ENCODE measurements at regions not wholly inside any gene's neighbourhood (a gene's known extent, or its start where the extent isn't known, plus 50 kb on each side); places are given as distances from the start of the nearest gene placed in this dataset.

DNA sequence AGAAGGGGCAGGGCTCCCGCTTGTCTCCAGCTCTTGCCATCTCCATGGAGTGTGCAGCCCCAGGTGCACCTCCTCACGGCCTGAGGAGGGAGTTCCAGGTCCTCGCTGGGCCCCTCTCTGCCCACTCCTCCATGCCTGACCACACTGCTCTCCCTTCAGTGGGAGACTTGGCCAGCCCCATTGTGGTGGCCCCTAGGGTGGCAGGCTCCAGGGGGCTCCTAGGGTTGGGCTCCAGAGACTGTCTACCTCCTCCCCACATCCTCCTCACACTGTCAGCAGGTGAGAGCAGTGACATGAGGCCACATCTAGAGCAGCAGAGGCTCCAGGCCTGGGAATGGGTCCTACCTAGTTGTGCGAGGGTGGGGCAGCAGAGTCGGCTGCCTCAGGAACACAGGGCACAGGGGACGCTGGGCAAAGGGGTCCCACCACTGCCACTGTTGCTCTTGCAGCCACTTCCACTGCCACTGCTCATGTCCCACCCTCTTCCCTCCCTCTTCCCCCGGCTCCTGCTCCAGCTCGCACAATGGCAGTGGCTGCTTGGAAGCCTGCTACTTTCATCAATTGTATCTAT, 514.8 kb downstream of the MRPL39 start:
- TF ChIP-seq, protein P1, sequence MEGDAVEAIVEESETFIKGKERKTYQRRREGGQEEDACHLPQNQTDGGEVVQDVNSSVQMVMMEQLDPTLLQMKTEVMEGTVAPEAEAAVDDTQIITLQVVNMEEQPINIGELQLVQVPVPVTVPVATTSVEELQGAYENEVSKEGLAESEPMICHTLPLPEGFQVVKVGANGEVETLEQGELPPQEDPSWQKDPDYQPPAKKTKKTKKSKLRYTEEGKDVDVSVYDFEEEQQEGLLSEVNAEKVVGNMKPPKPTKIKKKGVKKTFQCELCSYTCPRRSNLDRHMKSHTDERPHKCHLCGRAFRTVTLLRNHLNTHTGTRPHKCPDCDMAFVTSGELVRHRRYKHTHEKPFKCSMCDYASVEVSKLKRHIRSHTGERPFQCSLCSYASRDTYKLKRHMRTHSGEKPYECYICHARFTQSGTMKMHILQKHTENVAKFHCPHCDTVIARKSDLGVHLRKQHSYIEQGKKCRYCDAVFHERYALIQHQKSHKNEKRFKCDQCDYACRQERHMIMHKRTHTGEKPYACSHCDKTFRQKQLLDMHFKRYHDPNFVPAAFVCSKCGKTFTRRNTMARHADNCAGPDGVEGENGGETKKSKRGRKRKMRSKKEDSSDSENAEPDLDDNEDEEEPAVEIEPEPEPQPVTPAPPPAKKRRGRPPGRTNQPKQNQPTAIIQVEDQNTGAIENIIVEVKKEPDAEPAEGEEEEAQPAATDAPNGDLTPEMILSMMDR (IDR thresholded peaks at IDR 0.05; ENCODE audit: low read depth, low read length), result no peak
- no peak for TF ChIP-seq EZH2phosphoT487 (IDR thresholded peaks at IDR 0.05; ENCODE audit: low read depth)

All from OCI-LY3 (cell line).